Osteoblast (primary cell): ENCODE measurements at regions not wholly inside any gene's neighbourhood (a gene's known extent, or its start where the extent isn't known, plus 50 kb on each side); places are given as distances from the start of the nearest gene placed in this dataset.

Experiments used
- DNase-seq: peaks from one replicate; pipeline ENCODE4 v3.0.0; 2011; ENCODE audit warnings: low spot score, mixed read lengths; ENCODE audit not compliant: insufficient read length; ENCODE audit errors: missing footprints
- H2AFZ ChIP-seq: 2 replicates; pipeline ENCODE4 v1.6.0; 2011; ENCODE audit warnings: mild to moderate bottlenecking, low read length
- H3K27ac ChIP-seq: 2 replicates; pipeline ENCODE4 v1.5.1; 2011; ENCODE audit warnings: mild to moderate bottlenecking, low read depth, low read length, moderate library complexity
- H3K27me3 ChIP-seq: 2 replicates; pipeline ENCODE4 v1.6.0; 2012; ENCODE audit warnings: mild to moderate bottlenecking, control low read depth, inconsistent platforms, low read length, moderate library complexity; ENCODE audit not compliant: insufficient read depth
- H3K36me3 ChIP-seq: 2 replicates; pipeline ENCODE4 v1.5.1; 2011; ENCODE audit warnings: mild to moderate bottlenecking, low read length, control low read depth, moderate library complexity; ENCODE audit not compliant: insufficient read depth
- H3K4me1 ChIP-seq: 2 replicates; pipeline ENCODE4 v1.5.1; 2011; ENCODE audit warnings: mild to moderate bottlenecking, low read length, control low read depth, moderate library complexity; ENCODE audit not compliant: insufficient read depth
- H3K4me2 ChIP-seq: 2 replicates; pipeline ENCODE4 v1.6.0; 2011; ENCODE audit warnings: mild to moderate bottlenecking, low read length; ENCODE audit not compliant: insufficient read depth
- H3K4me3 ChIP-seq: fragments of 200-600 bp; sonication (generic); 3 replicates; pipeline ENCODE4 v1.5.1; 2012; ENCODE audit warnings: mild to moderate bottlenecking, low read length, inconsistent platforms; ENCODE audit not compliant: insufficient read depth
- H3K79me2 ChIP-seq: 2 replicates; pipeline ENCODE4 v1.6.0; 2012; ENCODE audit warnings: mild to moderate bottlenecking, low read length, control low read depth, inconsistent platforms; ENCODE audit not compliant: insufficient read depth
- H3K9me3 ChIP-seq: 2 replicates; pipeline ENCODE4 v1.5.1; 2011; ENCODE audit warnings: low read depth, low read length, control low read depth
- H4K20me1 ChIP-seq: 2 replicates; pipeline ENCODE4 v1.6.0; 2012; ENCODE audit warnings: mild to moderate bottlenecking, low read length, control low read depth; ENCODE audit not compliant: insufficient read depth
- CTCF ChIP-seq: IDR thresholded peaks from 2 replicates; pipeline ENCODE4 v1.5.1; 2011; ENCODE audit warnings: mild to moderate bottlenecking, low read depth, low read length, moderate library complexity; ENCODE audit errors: extremely low read depth

- TF ChIP-seq CTCF, result no peak
Observed at GRCh38 chr16:9362050-9362449, 270.6 kb downstream of the HAPSTR1 start.

GRCh38 chr16:9362604-9363003 lies 271.2 kb downstream of the HAPSTR1 start:
- no peaks in the 10 kb centered on the region for H3K27me3 ChIP-seq
- H3K4me3 ChIP-seq, result no peak overlapping the region
- TF ChIP-seq CTCF, result no peak
- H2AFZ ChIP-seq, result no peak overlapping the region
- H3K4me1 ChIP-seq, result no peaks in the 10 kb centered on the region
- H3K36me3 ChIP-seq, result no peaks in the 10 kb centered on the region
- H4K20me1 ChIP-seq, result no peaks in the 10 kb centered on the region
- no peak overlapping the region for H3K4me2 ChIP-seq
- no peak for DNase-seq
- H3K9me3 ChIP-seq, result no peaks in the 10 kb centered on the region
- no peaks in the 10 kb centered on the region for H3K79me2 ChIP-seq
- H3K27ac ChIP-seq, result no peak overlapping the region

More at GRCh38 chr16:9362050-9362449, 270.6 kb downstream of the HAPSTR1 start:
- H3K27ac ChIP-seq, result no peak overlapping the region
- H4K20me1 ChIP-seq, result no peaks in the 10 kb centered on the region
- DNase-seq, result no peak
- H2AFZ ChIP-seq, result no peak overlapping the region
- H3K4me3 ChIP-seq, result no peak overlapping the region
- no peaks in the 10 kb centered on the region for H3K9me3 ChIP-seq
- H3K4me2 ChIP-seq, result no peak overlapping the region
- H3K4me1 ChIP-seq, result no peaks in the 10 kb centered on the region
- H3K36me3 ChIP-seq, result no peaks in the 10 kb centered on the region
- H3K79me2 ChIP-seq, result no peaks in the 10 kb centered on the region
- H3K27me3 ChIP-seq, result no peaks in the 10 kb centered on the region

- Histone ChIP-seq H3K79me2 (no peaks in the 10 kb centered on the region), H4K20me1 (no peaks in the 10 kb centered on the region), H3K4me1 (no peaks in the 10 kb centered on the region), H3K36me3 (no peaks in the 10 kb centered on the region), H3K9me3 (no peaks in the 10 kb centered on the region), H2AFZ (no peak overlapping the region), H3K4me3 (no peak overlapping the region), H3K4me2 (no peak overlapping the region), H3K27me3 (no peaks in the 10 kb centered on the region), H3K27ac (no peak overlapping the region)
- TF ChIP-seq CTCF, result no peak
- no peak for DNase-seq
Observed at GRCh38 chr16:9363520-9363919, 272.1 kb downstream of the HAPSTR1 start.

- Histone ChIP-seq H3K27ac (no peak overlapping the region), H4K20me1 (no peaks in the 10 kb centered on the region), H3K36me3 (no peaks in the 10 kb centered on the region), H3K27me3 (no peaks in the 10 kb centered on the region), H3K4me3 (no peak overlapping the region), H3K4me1 (no peaks in the 10 kb centered on the region), H3K79me2 (no peaks in the 10 kb centered on the region), H2AFZ (no peak overlapping the region), H3K9me3 (peaks cover 2% of the 10 kb centered on the region), H3K4me2 (no peak overlapping the region)
- DNase-seq, result no peak
- no peak for TF ChIP-seq CTCF
Observed at GRCh38 chr16:9364721-9365369, 273.4 kb downstream of the HAPSTR1 start.
